IMR-90 (cell line): ENCODE measurements at regions not wholly inside any gene's neighbourhood (a gene's known extent, or its start where the extent isn't known, plus 50 kb on each side); places are given as distances from the start of the nearest gene placed in this dataset.

Experiments used
- CEBPB ChIP-seq: IDR thresholded peaks from 2 replicates; pipeline ENCODE4 v1.6.1; 2012; ENCODE audit warnings: low read depth, low read length, improper control_type of control experiment
- CHD1 ChIP-seq: IDR thresholded peaks from 2 replicates; pipeline ENCODE4 v1.6.1; 2012; ENCODE audit warnings: low read depth, low read length, improper control_type of control experiment
- FOS ChIP-seq: fragments of 150-350 bp; IDR thresholded peaks from 2 replicates; pipeline ENCODE4 v1.6.1; 2016; ENCODE audit warnings: low read depth, low read length
- MAFK ChIP-seq: IDR thresholded peaks from 2 replicates; pipeline ENCODE4 v1.6.1; 2012; ENCODE audit warnings: low read depth, low read length, improper control_type of control experiment
- MXI1 ChIP-seq: IDR thresholded peaks from 2 replicates; pipeline ENCODE4 v1.6.1; 2012; ENCODE audit warnings: low read depth, mild to moderate bottlenecking, low read length, moderate library complexity, borderline replicate concordance
- POLR2A ChIP-seq: IDR thresholded peaks from 2 replicates; pipeline ENCODE4 v1.6.1; 2012; ENCODE audit warnings: mild to moderate bottlenecking, low read depth, low read length
- RAD21 ChIP-seq: IDR thresholded peaks from 2 replicates; pipeline ENCODE4 v1.6.1; 2012; ENCODE audit warnings: low read length, improper control_type of control experiment
- RCOR1 ChIP-seq: IDR thresholded peaks from 2 replicates; pipeline ENCODE4 v1.6.1; 2012; ENCODE audit warnings: mild to moderate bottlenecking, low read length, improper control_type of control experiment; ENCODE audit not compliant: insufficient replicate concordance
- RFX5 ChIP-seq: IDR thresholded peaks from 2 replicates; pipeline ENCODE4 v1.8.0; 2012; ENCODE audit warnings: low read depth, mild to moderate bottlenecking, low read length, moderate library complexity
- SMC3 ChIP-seq: fragments of 150-350 bp; IDR thresholded peaks from 2 replicates; pipeline ENCODE4 v1.6.1; 2016; ENCODE audit warnings: low read depth, mild to moderate bottlenecking, antibody characterized with exemption, low read length, moderate library complexity
- TF ChIP-seq, protein P1 (sequence below): conservative IDR thresholded peaks from 2 replicates; pipeline ENCODE4 v1.5.1; 2012; ENCODE audit warnings: mild to moderate bottlenecking, low read depth, low read length, improper control_type of control experiment
- TF ChIP-seq, protein P2 (sequence below): fragments of 150-350 bp; IDR thresholded peaks from 2 replicates; pipeline ENCODE4 v1.6.1; 2016; ENCODE audit warnings: low read depth, mild to moderate bottlenecking, low read length, moderate library complexity, borderline replicate concordance
- TF ChIP-seq, protein P3 (sequence below): fragments of 150-350 bp; IDR thresholded peaks from 2 replicates; pipeline ENCODE4 v1.6.1; 2017; ENCODE audit warnings: mild to moderate bottlenecking, antibody characterized with exemption, low read length, low read depth

DNA sequence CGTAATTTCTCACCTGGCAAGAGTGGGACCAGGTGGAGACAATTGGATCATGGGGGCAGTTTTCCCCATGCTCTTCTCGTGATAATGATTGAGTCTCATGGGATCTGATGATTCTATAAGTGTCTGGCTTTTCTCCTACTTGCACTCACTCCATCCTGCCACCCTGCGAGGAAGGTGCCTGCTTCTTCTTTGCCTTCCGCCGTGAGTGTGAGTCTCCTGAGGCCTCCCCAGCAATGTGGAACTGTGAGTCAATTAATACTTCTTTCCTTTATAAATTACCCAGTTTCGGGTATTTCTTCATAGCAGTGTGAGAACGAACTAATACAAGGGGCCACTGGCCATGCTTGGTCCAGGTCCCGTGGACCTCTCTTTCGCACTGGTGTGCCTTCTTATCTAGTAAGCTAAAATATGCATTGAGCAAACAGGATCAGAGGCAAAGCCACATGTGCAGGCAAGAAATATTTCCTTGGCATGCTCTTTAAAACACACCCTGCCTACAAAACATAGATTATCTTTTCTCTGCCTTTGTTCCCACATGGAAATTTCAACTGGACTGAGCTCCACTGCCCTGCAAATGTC, 821.1 kb downstream of the TRIB2 start:
- TF ChIP-seq, protein P1, sequence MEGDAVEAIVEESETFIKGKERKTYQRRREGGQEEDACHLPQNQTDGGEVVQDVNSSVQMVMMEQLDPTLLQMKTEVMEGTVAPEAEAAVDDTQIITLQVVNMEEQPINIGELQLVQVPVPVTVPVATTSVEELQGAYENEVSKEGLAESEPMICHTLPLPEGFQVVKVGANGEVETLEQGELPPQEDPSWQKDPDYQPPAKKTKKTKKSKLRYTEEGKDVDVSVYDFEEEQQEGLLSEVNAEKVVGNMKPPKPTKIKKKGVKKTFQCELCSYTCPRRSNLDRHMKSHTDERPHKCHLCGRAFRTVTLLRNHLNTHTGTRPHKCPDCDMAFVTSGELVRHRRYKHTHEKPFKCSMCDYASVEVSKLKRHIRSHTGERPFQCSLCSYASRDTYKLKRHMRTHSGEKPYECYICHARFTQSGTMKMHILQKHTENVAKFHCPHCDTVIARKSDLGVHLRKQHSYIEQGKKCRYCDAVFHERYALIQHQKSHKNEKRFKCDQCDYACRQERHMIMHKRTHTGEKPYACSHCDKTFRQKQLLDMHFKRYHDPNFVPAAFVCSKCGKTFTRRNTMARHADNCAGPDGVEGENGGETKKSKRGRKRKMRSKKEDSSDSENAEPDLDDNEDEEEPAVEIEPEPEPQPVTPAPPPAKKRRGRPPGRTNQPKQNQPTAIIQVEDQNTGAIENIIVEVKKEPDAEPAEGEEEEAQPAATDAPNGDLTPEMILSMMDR: no peak
- TF ChIP-seq, protein P2, sequence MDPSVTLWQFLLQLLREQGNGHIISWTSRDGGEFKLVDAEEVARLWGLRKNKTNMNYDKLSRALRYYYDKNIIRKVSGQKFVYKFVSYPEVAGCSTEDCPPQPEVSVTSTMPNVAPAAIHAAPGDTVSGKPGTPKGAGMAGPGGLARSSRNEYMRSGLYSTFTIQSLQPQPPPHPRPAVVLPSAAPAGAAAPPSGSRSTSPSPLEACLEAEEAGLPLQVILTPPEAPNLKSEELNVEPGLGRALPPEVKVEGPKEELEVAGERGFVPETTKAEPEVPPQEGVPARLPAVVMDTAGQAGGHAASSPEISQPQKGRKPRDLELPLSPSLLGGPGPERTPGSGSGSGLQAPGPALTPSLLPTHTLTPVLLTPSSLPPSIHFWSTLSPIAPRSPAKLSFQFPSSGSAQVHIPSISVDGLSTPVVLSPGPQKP: no peak
- TF ChIP-seq FOS (no peak), RFX5 (no peak), POLR2A (no peak), RCOR1 (no peak), CEBPB (no peak), SMC3 (no peak), RAD21 (no peak), MAFK (no peak), MXI1 (no peak), CHD1 (no peak)
- TF ChIP-seq, protein P3, sequence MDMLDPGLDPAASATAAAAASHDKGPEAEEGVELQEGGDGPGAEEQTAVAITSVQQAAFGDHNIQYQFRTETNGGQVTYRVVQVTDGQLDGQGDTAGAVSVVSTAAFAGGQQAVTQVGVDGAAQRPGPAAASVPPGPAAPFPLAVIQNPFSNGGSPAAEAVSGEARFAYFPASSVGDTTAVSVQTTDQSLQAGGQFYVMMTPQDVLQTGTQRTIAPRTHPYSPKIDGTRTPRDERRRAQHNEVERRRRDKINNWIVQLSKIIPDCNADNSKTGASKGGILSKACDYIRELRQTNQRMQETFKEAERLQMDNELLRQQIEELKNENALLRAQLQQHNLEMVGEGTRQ: no peak
